ENCODE measurements at regions not wholly inside any gene's neighbourhood (a gene's known extent, or its start where the extent isn't known, plus 50 kb on each side); places are given as distances from the start of the nearest gene placed in this dataset.
A peak's percentile ranks its signal among the peaks of the same experiment; 100 is the strongest.

GRCh38 chr3:115464036-115464435 is 159.3 kb upstream of the GAP43 start (continued):
- TF ChIP-seq RFX5 (IDR thresholded peaks at IDR 0.05; ENCODE audit: low read depth, low read length) = no peak

- CTCF ChIA-PET = no interaction called here
- 0 out of 4 replicates have a peak, but pooled peaks cover 0 to 3% of the 10 kb centered on the region in 2 experiments for H3K27me3 ChIP-seq (replicated peaks in 1 of 2; ENCODE audit: control insufficient read depth in 2 of 2, insufficient read depth in 2 of 2, low read length in 1 of 2)
- no peak for ATAC-seq
- H3K79me2 ChIP-seq (ENCODE audit: control insufficient read depth, insufficient read depth, low read length) = no peaks in the 10 kb centered on the region
- no peak overlapping the region for H3K27ac ChIP-seq (ENCODE audit: control insufficient read depth, insufficient read depth)
- SMC1A ChIA-PET (ENCODE audit: uncharacterized antibody, unreplicated experiment) = no interaction called here
- POLR2A ChIA-PET = no interaction called here
- RAD21 ChIA-PET (ENCODE audit: unreplicated experiment) = no interaction called here
- BruUV-seq (replicated peaks) = no TSS peak
- DNase-seq (ENCODE audit: low read depth, low spot score) = peak; percentile 15
- no peak overlapping the region for H2AFZ ChIP-seq (ENCODE audit: control insufficient read depth, low read depth, low read length)
- no peaks in the 10 kb centered on the region for H3K36me3 ChIP-seq (ENCODE audit: control insufficient read depth in 2 of 2, insufficient read depth in 2 of 2, low read length in 1 of 2)
- H3K4me2 ChIP-seq (ENCODE audit: control insufficient read depth, insufficient read depth) = 0 out of 2 replicates have a peak overlapping the region, but pooled peaks have one; percentile 8
- in situ Hi-C loops (cut with MboI) = no loop called here
- intact Hi-C loops (cut with micrococcal nuclease; ENCODE audit: unreplicated experiment) = no loop called here
- no peaks in the 10 kb centered on the region for H3K9me3 ChIP-seq (replicated peaks; ENCODE audit: control insufficient read depth, insufficient read depth, low read length)
- H3K4me1 ChIP-seq (ENCODE audit: control insufficient read depth, insufficient read depth, low read length) = no peaks in the 10 kb centered on the region
- no peaks in the 10 kb centered on the region for H4K20me1 ChIP-seq (ENCODE audit: control insufficient read depth, insufficient read depth)
- WGBS (ENCODE audit: insufficient coverage, insufficient replicate concordance, low lambda C conversion rate, missing lambda C conversion rate) = 27% methylated on average over 3 of the region's 3 CpGs
- 0 out of 2 replicates have a peak, but pooled peaks have one; percentile 13 for TF ChIP-seq NR2F1 (conservative IDR thresholded peaks at IDR 0.05)
- TF ChIP-seq TBL1XR1 (IDR thresholded peaks at IDR 0.05; ENCODE audit: low read depth, low read length) = no peak
- no peak for TF ChIP-seq RELB (IDR thresholded peaks at IDR 0.05; ENCODE audit: low read depth)
- no peak for TF ChIP-seq SRF (IDR thresholded peaks at IDR 0.05; ENCODE audit: low read depth in 2 of 2, low read length in 2 of 2)
- TF ChIP-seq MEF2B (IDR thresholded peaks at IDR 0.05; ENCODE audit: partially characterized antibody, poor library complexity, severe bottlenecking) = peak; percentile 22
- TF ChIP-seq CREB1 (IDR thresholded peaks at IDR 0.05; ENCODE audit: low read depth) = no peak
- no peak for TF ChIP-seq HCFC1 (IDR thresholded peaks at IDR 0.05; ENCODE audit: low read length)
- H3K9ac ChIP-seq (ENCODE audit: control insufficient read depth, insufficient read depth, low read length) = no peak overlapping the region
- H3K4me3 ChIP-seq = no peak overlapping the region
- no peak for FAIRE-seq
Measured at GRCh38 chr3:115469649-115470048, 153.7 kb upstream of the GAP43 start.
